ENCODE measurements at regions not wholly inside any gene's neighbourhood (a gene's known extent, or its start where the extent isn't known, plus 50 kb on each side); places are given as distances from the start of the nearest gene placed in this dataset.

DNA sequence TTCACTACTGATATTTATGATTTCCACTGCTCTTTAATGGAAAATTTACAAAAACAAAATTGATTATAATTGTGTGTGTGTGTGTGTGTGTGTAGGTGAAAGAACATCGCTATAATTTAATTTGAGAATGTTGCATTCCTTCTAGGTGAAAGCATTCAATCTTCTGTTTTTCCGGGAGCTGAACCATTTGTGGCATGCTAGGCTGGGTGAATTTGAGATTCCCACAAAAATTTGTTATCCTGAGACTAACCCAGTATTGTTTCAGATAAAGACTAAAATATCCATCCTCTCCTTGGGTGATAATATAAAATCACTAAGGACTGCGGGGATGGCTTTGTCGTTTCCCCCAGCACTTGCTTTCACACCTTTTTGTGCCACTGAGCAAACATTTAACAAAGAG lies 911.2 kb upstream of the PIK3C3 start:
- no peak for DNase-seq (ENCODE audit: low read depth)

DNA sequence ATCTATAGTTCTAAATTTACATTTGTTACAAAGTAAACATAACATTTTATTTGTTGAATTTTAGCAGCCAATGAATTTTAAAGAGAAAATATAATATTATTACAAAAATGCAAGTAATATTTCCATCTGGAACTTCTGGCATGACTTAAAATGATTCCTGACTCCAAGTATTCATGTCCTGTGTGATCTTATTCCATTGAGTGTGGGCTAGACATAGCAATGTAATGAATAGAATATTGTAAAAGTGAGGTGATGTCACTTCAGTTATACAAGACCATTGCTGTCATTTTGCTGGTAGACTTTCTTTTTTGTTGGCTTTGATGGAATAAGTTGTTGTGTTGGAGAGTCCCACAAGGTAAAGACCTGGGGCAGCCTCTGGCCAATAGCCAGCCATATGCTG lies 912.2 kb upstream of the PIK3C3 start:
- DNase-seq (ENCODE audit: low read depth), result no peak

DNA sequence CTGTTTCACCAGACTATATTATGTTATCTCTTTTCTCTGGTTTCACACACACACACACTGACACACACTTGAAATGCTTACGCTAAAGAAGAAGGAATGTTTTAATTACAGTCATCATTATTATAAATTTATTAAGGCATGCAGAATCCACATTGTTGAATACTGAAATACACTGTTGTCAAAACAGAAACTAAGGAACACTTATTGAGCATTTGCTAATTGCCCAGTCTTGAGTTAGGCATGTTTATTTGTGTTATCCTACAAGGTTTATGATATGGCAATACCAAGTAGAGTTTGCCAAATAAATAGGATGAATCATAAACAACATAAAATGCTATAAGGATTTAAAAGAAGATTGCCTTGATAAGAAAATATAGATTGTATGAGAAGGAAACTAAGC lies 917.0 kb upstream of the PIK3C3 start:
- DNase-seq (ENCODE audit: low read depth), result no peak

GRCh38 chr18:41036346-41036745 lies 918.7 kb upstream of the PIK3C3 start:
- no peak for DNase-seq (ENCODE audit: low read depth)

DNA sequence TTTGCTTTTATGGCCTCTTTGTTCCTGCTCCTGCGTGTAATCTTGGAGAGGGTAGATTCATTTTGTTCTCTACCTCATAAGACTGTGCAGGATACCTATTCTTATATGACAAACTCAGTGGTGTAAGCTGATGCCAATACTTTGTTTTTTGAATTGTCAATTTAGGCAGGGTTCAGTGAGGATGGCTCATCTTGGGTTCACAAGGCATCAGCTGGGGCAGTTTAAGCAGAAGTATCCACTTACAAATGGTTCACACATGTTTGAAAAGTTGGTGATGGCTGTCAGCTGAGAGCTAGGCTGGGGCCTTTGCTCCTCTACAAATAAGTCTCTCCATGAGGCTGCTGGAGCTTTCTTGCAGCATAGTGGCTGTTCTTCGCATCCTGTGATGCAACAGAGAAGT lies 920.6 kb upstream of the PIK3C3 start:
- DNase-seq (ENCODE audit: low read depth), result no peak

- DNase-seq (ENCODE audit: low read depth), result no peak
These were observed 929.4 kb upstream of the PIK3C3 start for GRCh38 chr18:41025666-41026065.

- no peak for DNase-seq (ENCODE audit: low read depth)
These were observed 930.2 kb upstream of the PIK3C3 start for GRCh38 chr18:41024792-41025191.

DNA sequence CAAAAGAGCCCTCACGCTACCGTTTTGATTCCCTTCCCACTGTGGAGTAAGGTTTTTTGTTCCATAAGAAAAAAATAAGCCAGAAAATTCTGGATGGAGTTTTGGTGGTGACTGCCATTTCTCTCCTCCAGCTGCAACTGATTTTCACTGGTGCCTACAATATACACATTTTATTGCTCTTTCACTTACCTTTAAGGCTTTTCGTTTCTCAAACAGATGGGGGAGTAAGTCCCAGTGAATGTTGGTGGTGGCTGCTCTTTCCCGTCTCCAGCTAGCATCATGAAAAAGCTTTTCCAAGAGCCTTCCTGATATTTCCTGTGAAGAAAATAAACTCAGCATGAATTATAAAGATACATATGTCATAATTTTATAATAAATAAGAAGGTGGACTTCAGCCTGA lies 932.5 kb upstream of the PIK3C3 start:
- DNase-seq (ENCODE audit: low read depth), result no peak

GRCh38 chr18:41021089-41021488 lies 933.9 kb upstream of the PIK3C3 start:
- no peak for DNase-seq (ENCODE audit: low read depth)

GRCh38 chr18:41012194-41012593 lies 942.8 kb upstream of the PIK3C3 start:
- DNase-seq (ENCODE audit: low read depth), result no peak

- DNase-seq (ENCODE audit: low read depth), result no peak
These were observed 945.1 kb upstream of the PIK3C3 start for GRCh38 chr18:41009926-41010325.

GRCh38 chr18:41004324-41004723 lies 950.7 kb upstream of the PIK3C3 start:
- no peak for DNase-seq (ENCODE audit: low read depth)

GRCh38 chr18:40995529-40995928 lies 959.5 kb upstream of the PIK3C3 start:
- no peak for DNase-seq (ENCODE audit: low read depth)

DNA sequence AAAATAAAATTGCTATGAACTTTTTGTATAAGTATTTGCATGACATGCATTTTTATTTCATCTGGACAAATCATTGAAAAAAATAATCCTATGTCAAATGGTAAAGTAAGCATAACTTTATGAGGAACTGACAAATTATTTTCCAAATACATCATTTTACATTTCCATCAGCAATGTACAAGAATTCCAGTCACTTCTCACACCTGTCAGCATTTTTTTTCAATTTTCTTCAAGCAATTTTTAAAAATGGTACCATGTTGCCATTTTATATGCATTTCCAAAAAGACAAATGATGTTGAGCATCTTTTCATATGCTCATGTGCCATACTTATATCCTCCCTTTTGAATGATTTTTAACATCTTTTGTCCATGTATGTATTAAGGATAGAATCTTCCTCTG lies 961.7 kb upstream of the PIK3C3 start:
- DNase-seq (ENCODE audit: low read depth), result no peak

DNA sequence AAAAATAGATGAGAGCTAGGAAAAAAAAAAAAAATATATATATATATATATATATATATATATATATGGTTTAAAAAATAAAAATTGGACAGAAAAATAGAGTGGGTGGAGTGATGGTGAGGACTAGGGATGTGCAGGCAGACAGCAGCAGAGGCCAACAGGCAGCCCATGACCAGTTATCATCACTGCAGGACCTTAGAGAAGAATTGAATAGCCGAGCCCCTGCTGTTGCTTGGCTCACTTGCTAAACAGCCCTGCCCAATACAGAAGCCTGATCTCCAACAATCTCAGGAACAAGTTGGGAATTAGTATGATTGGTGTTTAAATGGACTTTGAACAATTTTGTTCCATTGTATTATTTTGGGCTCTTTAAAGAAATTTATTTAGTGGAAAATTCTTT lies 967.5 kb upstream of the PIK3C3 start:
- DNase-seq (ENCODE audit: low read depth), result no peak

- DNase-seq (ENCODE audit: low read depth), result no peak
These were observed 969.6 kb upstream of the PIK3C3 start for GRCh38 chr18:40985436-40985835.

DNA sequence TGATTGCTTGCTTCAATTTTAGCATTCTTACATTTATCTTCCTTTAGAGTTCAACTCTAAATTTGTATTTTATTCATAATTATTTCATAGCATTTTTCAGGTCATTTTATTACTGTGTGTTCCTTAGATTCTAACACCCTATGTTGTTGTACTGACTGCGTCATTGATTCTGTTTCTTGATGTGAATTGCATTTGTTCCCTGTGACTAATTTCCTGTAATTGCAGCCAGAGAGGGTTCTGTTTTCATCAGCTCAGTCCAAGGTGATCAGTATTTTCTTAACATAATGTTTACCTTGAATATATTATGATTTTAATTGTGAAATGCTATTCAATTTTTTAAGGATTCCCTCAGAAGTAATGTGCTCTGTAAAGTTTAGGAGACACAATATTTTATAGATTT lies 970.2 kb upstream of the PIK3C3 start:
- DNase-seq (ENCODE audit: low read depth), result no peak

GRCh38 chr18:40983835-40984234 lies 971.2 kb upstream of the PIK3C3 start:
- DNase-seq (ENCODE audit: low read depth), result no peak

- DNase-seq (ENCODE audit: low read depth), result no peak
These were observed 974.9 kb upstream of the PIK3C3 start for GRCh38 chr18:40980171-40980570.

DNA sequence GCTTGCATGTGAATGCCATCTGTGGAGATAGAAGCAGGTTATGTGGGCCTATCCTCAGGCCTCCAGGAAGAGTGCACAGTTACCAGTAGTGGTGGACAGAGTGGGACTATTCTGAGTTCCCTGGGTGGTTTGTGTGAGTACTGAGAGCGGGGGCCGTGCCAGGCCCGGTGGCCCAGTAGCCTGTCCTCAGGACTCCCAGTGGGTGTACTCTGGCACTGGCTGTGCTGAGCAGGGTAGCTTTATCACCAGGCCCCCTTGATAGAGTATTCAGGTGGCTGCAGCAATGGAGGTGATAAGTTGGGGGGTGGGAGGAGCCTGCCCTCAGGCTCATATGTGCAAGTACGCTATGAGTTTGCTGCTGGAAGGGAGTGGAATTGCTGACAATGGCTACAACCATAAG lies 979.0 kb upstream of the PIK3C3 start:
- DNase-seq (ENCODE audit: low read depth), result no peak

DNA sequence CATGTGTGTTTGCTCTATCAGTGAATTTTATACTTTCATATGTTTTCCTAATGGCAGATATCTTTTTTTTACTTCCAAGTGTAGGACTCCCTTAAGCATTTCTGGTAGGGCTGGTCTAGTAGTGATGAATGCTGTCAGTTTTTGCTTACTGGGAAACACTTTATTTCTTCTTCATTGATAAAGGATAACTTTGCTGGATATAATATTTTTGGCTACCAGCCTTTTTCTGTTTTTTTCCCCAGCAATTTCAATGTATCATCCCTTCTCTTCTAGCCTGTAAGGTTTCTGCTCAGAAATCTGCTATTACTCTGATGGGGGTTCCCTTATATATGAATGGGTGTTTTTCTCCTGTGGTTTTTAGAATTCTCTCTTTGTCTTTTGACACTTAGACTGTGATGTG lies 980.6 kb upstream of the PIK3C3 start:
- no peak for DNase-seq (ENCODE audit: low read depth)

DNA sequence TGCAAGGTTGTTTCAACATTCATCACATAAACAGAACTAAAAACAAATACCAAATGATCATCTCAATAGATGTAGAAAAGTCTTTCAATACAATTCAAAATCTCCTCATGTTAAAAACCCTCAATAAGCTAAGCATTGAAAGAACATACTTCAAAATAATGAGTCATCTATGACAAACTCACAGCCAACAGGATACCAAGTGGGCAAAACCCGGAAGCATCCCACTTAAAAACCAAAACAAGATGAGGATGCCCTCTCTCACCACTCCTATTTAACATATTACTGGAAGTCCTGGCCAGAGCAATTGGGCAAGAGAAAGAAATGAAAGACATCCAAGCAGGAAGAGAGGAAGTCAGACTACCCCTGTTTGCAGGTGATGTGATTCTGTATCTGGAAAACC lies 992.2 kb upstream of the PIK3C3 start:
- peak; percentile 25 for DNase-seq (ENCODE audit: low read depth)

GRCh38 chr18:40957533-40958070 lies 997.4 kb upstream of the PIK3C3 start:
- no peak for DNase-seq (ENCODE audit: low read depth)

DNA sequence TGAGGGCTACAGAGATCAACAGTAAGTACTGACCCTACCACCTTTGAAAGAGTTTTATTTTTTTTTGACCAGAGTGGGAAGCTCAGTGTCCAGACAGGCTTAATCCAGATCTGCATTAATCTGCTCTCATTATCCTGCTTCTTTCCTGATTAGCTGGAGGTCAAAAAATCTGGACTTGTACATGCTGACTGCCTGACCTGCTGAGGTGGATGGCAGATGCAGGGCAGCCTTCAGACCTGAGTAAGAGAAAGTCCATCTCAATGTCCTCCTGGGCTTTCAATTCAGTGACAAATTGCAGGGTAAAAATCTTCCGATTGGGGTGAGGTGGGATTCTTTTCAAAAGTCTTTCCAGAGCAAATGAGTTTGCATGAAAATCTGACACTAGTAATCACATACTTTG lies 998.8 kb upstream of the PIK3C3 start:
- no peak for DNase-seq (ENCODE audit: low read depth)

DNA sequence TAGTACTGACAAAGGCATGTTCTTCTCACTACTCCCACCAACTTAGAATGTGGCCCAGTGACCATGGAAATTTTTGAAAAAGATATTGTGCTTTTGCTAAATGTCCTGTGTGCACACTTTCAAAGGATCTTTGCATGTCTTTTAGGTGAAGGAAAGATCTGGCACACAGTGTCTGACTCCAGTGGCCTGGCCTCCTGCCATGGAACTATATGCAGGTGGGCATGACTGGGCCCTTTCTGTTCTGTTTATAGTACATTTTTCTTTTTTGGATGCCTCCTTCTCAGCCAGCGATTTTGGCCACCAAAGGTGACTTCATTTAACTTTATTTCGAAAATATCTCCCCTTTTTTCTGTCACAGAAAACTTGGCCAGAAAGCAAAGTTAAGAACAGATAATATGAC lies 999.7 kb upstream of the PIK3C3 start:
- no peak for DNase-seq (ENCODE audit: low read depth)

All from RPMI7951 (cell line).